Spleen (tissue), 11 donors: ENCODE measurements at regions not wholly inside any gene's neighbourhood (a gene's known extent, or its start where the extent isn't known, plus 50 kb on each side); places are given as distances from the start of the nearest gene placed in this dataset.
"Not testable (repeated sequence)": the region's sequence is repeated elsewhere in the genome, so short reads cannot be mapped to it uniquely, and the experiment has no call there.

ENCODE experiments used
- DNase-seq: peaks from one replicate; pipeline ENCODE4 v3.0.0-alpha.2; 2020
- H3K27ac ChIP-seq, 8 donors: fragments of 200-600 bp; sonication (generic) in 7 of 8; 1 replicate in 4 of 8; 2 replicates in 4 of 8; pipeline versions ENCODE4 v1.5.0 to v1.8.0; 2016 to 2021; ENCODE audit warnings: inconsistent platforms in 4 of 8, mild to moderate bottlenecking in 4 of 8, moderate library complexity in 1 of 8
- H3K27me3 ChIP-seq, 7 donors: fragments of 200-600 bp; sonication (generic) in 6 of 7; replicated peaks in 1 of 7; 1 replicate in 4 of 7; 2 replicates in 3 of 7; pipeline versions ENCODE4 v1.5.0 to v1.8.0; 2016 to 2021; ENCODE audit warnings: inconsistent platforms in 3 of 7, mild to moderate bottlenecking in 1 of 7
- H3K36me3 ChIP-seq, 6 donors: fragments of 200-600 bp; sonication (generic) in 5 of 6; 1 replicate in 4 of 6; 2 replicates in 2 of 6; pipeline versions ENCODE4 v1.5.0 to v1.8.0; 2016 to 2021; ENCODE audit warnings: inconsistent platforms in 2 of 6
- H3K4me1 ChIP-seq, 6 donors: fragments of 200-600 bp; sonication (generic) in 5 of 6; 1 replicate in 3 of 6; 2 replicates in 3 of 6; pipeline versions ENCODE4 v1.5.0 to v1.8.0; 2016 to 2021; ENCODE audit warnings: inconsistent platforms in 3 of 6
- H3K4me3 ChIP-seq, 8 donors: fragments of 200-600 bp; sonication (generic) in 7 of 8; 1 replicate in 4 of 8; 2 replicates in 4 of 8; pipeline versions ENCODE4 v1.5.0 to v1.8.0; 2016 to 2021; ENCODE audit warnings: inconsistent platforms in 4 of 8, mild to moderate bottlenecking in 4 of 8, moderate library complexity in 2 of 8
- H3K9me3 ChIP-seq, 8 donors: fragments of 200-600 bp; sonication (generic) in 7 of 8; 1 replicate in 4 of 8; 2 replicates in 4 of 8; pipeline versions ENCODE4 v1.5.0 to v1.8.0; 2016 to 2021; ENCODE audit warnings: inconsistent platforms in 4 of 8
- CTCF ChIP-seq, 11 experiments: fragments of 200-600 bp in 7 of 11; fragments of 450-650 bp in 4 of 11; sonication (generic) in 4 of 11; IDR thresholded peaks in 8 of 11; conservative IDR thresholded peaks in 3 of 11; 1 replicate in 7 of 11; 2 replicates in 4 of 11; pipeline versions ENCODE4 v1.4.0 to v1.8.0; 2016 to 2021; ENCODE audit warnings: antibody characterized with exemption in 11 of 11, inconsistent platforms in 4 of 11, mild to moderate bottlenecking in 1 of 11
- POLR2A ChIP-seq, 3 donors: fragments of 450-650 bp; IDR thresholded peaks; one replicate each; pipeline ENCODE4 v1.5.1; 2017; ENCODE audit warnings: antibody characterized with exemption in 3 of 3, mild to moderate bottlenecking in 1 of 3
- POLR2AphosphoS5 ChIP-seq, 3 donors: sonication (generic); formaldehyde crosslinking; IDR thresholded peaks; one replicate each; pipeline ENCODE4 v1.5.1; 2017; ENCODE audit warnings: antibody characterized with exemption in 3 of 3
- WGBS, 5 donors: extraction: QIAGEN DNeasy Blood & Tissue Kit in 3 of 5; methylation state at CpG; one replicate each; pipeline versions ENCODE4 v1.1.5 to v1.1.7; 2013 to 2018; 5-methylcytosine and 5-hydroxymethylcytosine counted together
- intact Hi-C: fragments of 100-400 bp; cut with DNase I; formaldehyde crosslinking; loops from one replicate; pipeline ENCODE4 v1.15.0; 2023; ENCODE audit warnings: low total_unique reads
- donor health status: healthy with polysubstance abuse.
- donor health status: DM: no; HTN: no; CAD: no; lungs with moderate emphysema.
- donor health status: DM: no; HTN: no; CAD: no.
- donor health status: Bipolar disorder and iron deficiency.
- donor health status: healthy.
- donor health status: DM: no; HTN: no; CAD: no.
- donor health status: DM: yes; HTN: yes; CAD: no.

GRCh38 chr18:30775629-30776028 is 266.9 kb downstream of the DSC3 start:
- Histone ChIP-seq H3K4me3 (no peak overlapping the region), H3K9me3 (peaks cover 0 to 41% (median 26%) of the 10 kb centered on the region in 8 donors), H3K4me1 (no peaks in the 10 kb centered on the region), H3K27ac (no peak overlapping the region), H3K27me3 (no peaks in the 10 kb centered on the region), H3K36me3 (no peaks in the 10 kb centered on the region)
- no peak for TF ChIP-seq POLR2A (IDR thresholded peaks at IDR 0.05)
- no peak for TF ChIP-seq POLR2AphosphoS5 (IDR thresholded peaks at IDR 0.05)
- no peak for TF ChIP-seq CTCF (IDR thresholded peaks at IDR 0.05 in 8 of 11, conservative IDR thresholded peaks at IDR 0.05 in 3 of 11)
- no peak for DNase-seq
- intact Hi-C loops, result no loop called here

GRCh38 chr18:30772170-30772569 is 270.4 kb downstream of the DSC3 start:
- H3K27me3 ChIP-seq, H3K4me1 ChIP-seq, DNase-seq, intact Hi-C loops, H3K4me3 ChIP-seq, H3K27ac ChIP-seq, H3K36me3 ChIP-seq: not testable (repeated sequence)
- peaks cover 0 to 49% (median 25%) of the 10 kb centered on the region in 8 donors for H3K9me3 ChIP-seq
- 71 to 79% (median 72%) methylated on average over 4 of the region's 4 CpGs for WGBS, 5 donors

- DNase-seq, result no peak
- 27 to 63% (median 58%) methylated on average over 1 of the region's 1 CpG for WGBS, 5 donors
- no peak overlapping the region for H3K4me3 ChIP-seq
- no peak for TF ChIP-seq POLR2AphosphoS5 (IDR thresholded peaks at IDR 0.05)
- H3K27me3 ChIP-seq, result no peaks in the 10 kb centered on the region
- H3K4me1 ChIP-seq, result no peaks in the 10 kb centered on the region
- H3K27ac ChIP-seq, result no peak overlapping the region
- intact Hi-C loops, result no loop called here
- no peaks in the 10 kb centered on the region for H3K36me3 ChIP-seq
- H3K9me3 ChIP-seq, result peaks cover 0 to 24% (median 4%) of the 10 kb centered on the region in 8 donors
These were observed 276.5 kb downstream of the DSC3 start for GRCh38 chr18:30766053-30766452.

- H3K27me3 ChIP-seq, result no peaks in the 10 kb centered on the region
- H3K4me3 ChIP-seq, result no peak overlapping the region
- intact Hi-C loops, result no loop called here
- no peak overlapping the region for H3K27ac ChIP-seq
- no peak for DNase-seq
- H3K36me3 ChIP-seq, result no peaks in the 10 kb centered on the region
- no peak for TF ChIP-seq CTCF (IDR thresholded peaks at IDR 0.05 in 8 of 11, conservative IDR thresholded peaks at IDR 0.05 in 3 of 11)
- no peak for TF ChIP-seq POLR2AphosphoS5 (IDR thresholded peaks at IDR 0.05)
- no peak for TF ChIP-seq POLR2A (IDR thresholded peaks at IDR 0.05)
- 67 to 81% (median 71%) methylated on average over 4 of the region's 4 CpGs for WGBS, 5 donors
- no peaks in the 10 kb centered on the region for H3K4me1 ChIP-seq
- H3K9me3 ChIP-seq, result peaks cover 0 to 18% (median under 1%) of the 10 kb centered on the region in 8 donors
These were observed 277.3 kb downstream of the DSC3 start for GRCh38 chr18:30765247-30765646.

GRCh38 chr18:30763902-30764350 is 278.6 kb downstream of the DSC3 start:
- TF ChIP-seq CTCF (IDR thresholded peaks at IDR 0.05 in 8 of 11, conservative IDR thresholded peaks at IDR 0.05 in 3 of 11), result no peak
- no peak for TF ChIP-seq POLR2AphosphoS5 (IDR thresholded peaks at IDR 0.05)
- TF ChIP-seq POLR2A (IDR thresholded peaks at IDR 0.05), result no peak
- WGBS, 5 donors, result 18 to 29% (median 20%) methylated on average over 3 of the region's 3 CpGs
- Histone ChIP-seq H3K36me3 (no peaks in the 10 kb centered on the region), H3K4me3 (no peak overlapping the region), H3K27me3 (no peaks in the 10 kb centered on the region), H3K9me3 (peaks cover 0 to 6% (median 0%) of the 10 kb centered on the region in 8 donors), H3K27ac (no peak overlapping the region), H3K4me1 (no peaks in the 10 kb centered on the region)
- intact Hi-C loops, result no loop called here
- DNase-seq, result no peak
